ENCODE measurements at regions not wholly inside any gene's neighbourhood (a gene's known extent, or its start where the extent isn't known, plus 50 kb on each side); places are given as distances from the start of the nearest gene placed in this dataset.

DNA sequence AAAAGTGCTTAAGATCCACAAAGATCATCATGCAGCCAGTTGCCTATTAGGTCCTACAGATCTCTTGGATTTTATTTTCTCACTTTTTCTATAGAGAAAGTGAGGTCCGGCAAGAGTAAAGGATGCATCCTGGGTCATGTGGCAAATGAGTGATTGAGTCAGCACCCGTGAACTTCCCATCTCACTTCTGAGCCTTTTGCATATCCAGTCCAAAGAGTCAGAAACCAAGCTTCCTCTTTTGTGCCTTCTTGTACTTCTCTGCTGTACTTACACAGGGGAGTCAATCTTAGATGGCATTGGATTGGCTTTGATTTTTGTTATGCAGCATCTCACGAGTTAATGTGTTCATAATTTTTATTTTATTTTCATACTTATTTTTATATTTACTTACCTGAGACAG is 114.2 kb upstream of the IRX5 start:
- no peak for ATAC-seq
- intact Hi-C loops (cut with DNase I, micrococcal nuclease): no loop called here
- DNase-seq: no peak

DNA sequence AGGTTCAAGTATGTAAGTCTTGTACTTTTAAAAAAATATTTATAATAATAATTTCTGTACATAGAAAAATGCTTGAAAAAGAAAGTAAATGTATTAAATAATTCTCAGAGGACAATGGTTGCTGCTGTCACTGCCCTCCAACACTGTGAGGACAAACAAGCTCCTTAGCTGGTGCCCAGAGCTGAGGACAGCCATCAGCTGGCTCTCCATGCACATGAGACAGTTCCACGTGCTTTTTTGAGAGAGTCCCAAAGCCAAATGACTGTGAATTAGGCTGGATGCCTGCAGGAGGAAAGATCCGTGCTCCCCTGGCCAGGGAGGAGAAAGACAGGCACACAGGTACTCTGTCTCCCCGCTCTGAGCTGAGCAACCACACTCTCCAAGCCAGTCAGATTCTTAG is 115.5 kb upstream of the IRX5 start:
- ATAC-seq: no peak
- intact Hi-C loops (cut with DNase I, micrococcal nuclease): no loop called here
- no peak for DNase-seq

DNA sequence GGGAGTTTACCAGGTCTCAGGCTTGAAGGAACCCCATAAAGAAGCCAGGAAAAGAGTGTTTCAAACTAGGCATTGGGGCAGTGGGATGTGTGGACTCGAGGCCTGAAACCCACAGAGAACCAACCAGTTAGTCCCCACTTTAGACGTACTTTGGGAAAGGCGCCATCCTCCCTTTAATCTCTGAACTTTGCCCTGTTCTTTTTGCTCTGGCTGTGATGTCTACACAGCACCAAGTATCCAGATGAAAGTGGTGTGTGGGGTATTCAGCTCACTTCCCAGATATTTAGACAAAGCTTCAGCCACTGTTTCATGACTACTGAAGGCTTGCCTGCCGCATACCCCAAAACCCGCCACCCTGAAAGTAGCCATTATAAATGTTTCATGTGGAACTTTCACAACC is 116.9 kb upstream of the IRX5 start:
- DNase-seq: no peak
- intact Hi-C loops (cut with DNase I, micrococcal nuclease): no loop called here
- no peak for ATAC-seq

DNA sequence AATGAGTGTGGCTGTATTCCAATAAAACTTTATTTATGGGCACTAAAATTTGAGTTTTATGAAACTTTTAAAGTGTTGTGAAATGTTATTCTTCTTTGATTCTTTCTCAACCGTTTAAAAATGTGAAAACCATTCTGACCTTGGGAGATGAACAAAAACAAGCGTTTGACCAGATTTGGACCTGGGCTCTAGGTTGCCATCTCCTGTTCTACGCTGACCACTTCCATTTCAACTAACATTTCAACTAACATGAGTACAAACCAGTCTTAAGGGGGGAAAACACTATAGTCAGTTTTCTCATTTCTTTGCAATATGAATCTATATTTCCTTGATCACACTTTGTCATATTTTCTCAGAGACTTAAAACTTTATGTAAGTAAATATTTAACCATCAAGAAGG is 118.4 kb upstream of the IRX5 start:
- DNase-seq (no peak), ATAC-seq (no peak)
- intact Hi-C loops (cut with DNase I, micrococcal nuclease): no loop called here

DNA sequence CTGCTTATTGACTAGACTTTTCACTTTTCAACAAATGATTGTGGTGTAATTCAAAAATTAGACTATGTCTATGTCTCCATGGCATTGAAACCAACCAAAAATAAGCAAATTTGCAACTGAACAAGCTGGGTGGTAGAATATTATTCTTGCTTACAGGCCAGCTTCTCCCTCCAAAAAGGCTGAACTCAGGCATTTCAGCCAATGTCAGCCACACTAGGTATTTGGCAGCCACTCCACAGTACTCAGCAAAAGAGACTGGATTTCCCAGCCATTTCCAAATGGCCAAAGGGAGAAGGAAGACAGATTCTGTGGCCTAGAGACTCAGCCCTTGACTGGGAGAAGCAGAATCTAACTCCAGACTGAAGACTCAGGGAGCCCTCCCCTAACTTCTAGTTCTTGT is 121.8 kb upstream of the IRX5 start:
- intact Hi-C loops (cut with DNase I, micrococcal nuclease): no loop called here
- no peak for DNase-seq
- ATAC-seq: no peak

DNA sequence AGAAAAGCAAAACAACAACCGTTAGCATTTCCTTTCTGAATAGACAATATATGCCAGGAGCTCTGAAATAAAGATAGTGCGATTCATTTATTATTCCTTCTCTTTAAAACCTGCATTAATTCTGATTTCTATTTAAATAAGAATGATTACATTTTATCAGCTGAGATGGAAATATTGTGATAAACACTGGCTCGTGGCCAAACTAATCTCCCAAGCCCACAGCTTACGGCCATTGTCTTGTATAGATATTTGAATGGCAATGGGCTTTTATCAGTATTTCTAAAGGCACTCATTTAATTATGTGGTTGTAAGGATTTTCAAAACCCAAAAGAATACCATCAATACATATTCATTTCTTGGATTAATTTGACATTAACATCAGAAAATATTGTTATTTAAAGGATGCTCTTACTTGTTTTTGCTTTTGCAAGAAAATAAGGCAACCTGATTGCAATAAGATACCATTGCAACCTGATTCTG is 123.7 kb upstream of the IRX5 start:
- intact Hi-C loops (cut with DNase I, micrococcal nuclease): no loop called here
- no peak for DNase-seq

DNA sequence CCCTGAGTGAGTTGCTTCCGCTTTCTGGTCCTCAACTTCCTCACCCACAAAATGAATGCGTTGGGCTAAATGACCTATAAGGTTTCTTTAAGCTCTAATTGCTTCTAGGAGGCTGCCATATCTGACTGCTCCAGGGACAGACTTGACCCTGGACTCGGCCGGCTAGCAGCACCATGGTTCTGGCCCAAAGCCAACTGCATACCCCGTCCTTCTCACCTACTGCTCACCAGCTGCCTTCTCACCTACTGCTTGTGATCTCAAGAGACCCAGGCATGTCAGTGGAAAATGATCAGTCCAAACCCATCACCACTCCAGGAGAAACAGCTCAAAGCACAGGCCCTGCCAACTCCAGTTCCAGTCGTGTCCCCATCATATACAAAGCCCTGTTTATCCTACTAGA is 124.3 kb upstream of the IRX5 start:
- no peak for ATAC-seq
- DNase-seq: no peak
- intact Hi-C loops (cut with DNase I, micrococcal nuclease): no loop called here

More for the DNA sequence above, 123.7 kb upstream of the IRX5 start:
- no peak for ATAC-seq

DNA sequence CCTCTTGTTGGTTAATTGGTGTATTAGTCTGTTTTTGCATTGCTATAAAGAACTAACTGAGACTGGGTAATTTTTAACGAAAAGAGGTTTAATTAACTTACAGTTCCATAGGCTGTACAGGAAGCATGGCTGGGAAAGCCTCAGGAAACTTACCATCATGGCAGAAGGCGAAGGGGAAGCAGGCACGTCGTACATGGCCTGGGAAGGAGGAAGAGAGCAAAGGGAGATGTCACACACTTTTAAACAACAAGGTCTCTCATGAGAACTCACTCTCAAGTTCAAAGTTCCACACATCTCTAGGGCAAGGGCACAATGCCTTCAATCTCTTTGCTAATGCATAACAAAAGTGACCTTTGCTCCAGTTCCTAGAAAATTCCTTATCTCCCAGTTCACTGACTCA is 125.0 kb upstream of the IRX5 start:
- intact Hi-C loops (cut with DNase I, micrococcal nuclease): no loop called here
- no peak for DNase-seq
- ATAC-seq: no peak

DNA sequence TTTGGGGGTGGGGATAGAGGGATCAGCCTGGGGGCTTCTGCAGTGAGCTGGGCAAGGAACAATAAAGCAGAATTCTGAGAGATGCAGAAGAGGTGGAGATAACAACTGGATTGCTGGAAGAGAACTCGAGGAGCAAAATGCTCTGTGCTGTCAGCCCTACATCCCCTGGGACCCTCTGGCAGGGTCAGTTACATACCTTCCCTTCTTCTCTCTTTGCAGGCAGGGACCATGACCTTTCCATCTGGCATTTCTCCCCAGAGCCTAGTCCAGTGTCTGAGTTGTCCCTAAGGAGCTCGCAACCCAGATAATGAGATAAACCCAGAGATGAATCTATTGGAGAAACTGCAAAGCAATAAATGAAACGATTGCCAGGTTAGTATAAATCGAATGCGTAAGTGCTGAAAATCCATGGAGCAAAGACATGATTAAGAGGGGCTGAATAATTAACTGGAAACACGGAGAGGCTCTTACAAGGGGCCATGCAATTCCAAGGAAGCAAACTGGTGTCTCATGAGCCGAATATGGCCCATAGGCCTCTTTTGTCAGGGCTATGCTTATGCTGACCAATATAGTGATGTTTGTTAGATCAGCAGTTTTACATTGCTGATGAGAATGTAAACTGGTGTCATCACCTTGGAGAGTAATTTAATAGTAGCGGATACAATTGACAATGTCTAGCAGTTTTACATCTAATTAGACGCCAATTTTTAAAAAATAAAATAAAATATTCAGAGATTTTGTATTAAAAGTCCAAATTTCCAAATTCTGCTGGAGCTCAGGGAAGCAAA is 129.4 kb upstream of the IRX5 start:
- ATAC-seq: no peak
- DNase-seq: no peak
- intact Hi-C loops (cut with DNase I, micrococcal nuclease): no loop called here

DNA sequence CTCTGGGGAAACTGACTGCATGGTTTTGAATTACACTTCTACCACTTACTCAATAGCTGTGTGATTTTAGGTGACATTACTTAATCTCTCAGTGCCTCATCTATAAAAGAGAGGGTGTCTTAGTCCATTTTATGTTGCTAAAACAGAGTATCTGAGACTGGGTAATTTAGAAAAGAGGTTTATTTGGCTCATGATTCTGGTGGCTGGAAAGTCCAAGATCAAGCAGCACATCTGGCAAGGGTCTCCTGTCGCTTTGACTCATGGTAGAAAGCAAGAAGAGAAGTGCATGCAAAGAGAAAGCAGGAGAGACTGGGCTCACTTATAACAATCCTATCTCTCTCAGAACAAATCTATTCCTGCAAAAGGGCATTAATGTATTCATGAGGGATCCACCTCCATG is 132.4 kb upstream of the IRX5 start:
- no peak for ATAC-seq
- intact Hi-C loops (cut with DNase I, micrococcal nuclease): no loop called here
- no peak for DNase-seq

DNA sequence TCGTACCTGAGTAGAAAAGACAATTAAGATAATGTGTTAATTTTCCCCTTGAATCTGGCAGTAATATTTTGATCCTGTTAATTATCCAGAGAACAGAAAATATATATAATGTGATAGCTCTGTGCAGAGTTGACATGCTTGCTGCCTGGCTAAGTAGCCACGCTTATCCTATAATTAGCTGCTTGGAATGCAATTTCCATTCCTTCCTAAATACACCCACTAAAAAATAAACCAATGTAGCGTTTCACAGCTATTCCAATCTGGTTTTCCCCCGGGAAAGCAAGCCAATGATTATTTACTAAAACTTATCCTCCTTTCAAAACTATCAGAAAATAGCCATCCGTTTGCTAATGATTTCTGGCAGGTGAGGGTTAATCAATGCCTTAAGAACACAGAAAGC is 134.5 kb upstream of the IRX5 start:
- DNase-seq (no peak), ATAC-seq (no peak)
- intact Hi-C loops (cut with DNase I, micrococcal nuclease): no loop called here

DNA sequence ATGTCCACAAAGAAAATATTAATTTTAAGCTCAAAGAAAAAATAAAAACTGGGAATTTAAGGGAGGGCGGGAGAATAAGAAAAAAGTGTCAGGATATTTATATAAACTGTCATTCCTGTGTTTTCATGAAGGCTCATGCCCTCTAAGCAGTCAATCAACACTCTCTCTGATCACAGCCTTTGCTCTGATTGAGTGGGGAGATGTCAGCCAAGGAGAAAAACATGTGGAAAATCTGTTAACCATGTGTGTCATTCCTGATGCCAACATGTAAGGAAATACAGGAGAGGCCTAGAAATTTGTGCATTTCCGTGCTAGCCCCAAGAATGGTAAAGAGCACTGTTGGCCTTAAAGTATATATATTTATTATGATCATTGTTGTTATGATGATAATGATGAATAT is 137.9 kb upstream of the IRX5 start:
- intact Hi-C loops (cut with DNase I, micrococcal nuclease): no loop called here
- DNase-seq (no peak), ATAC-seq (no peak)

DNA sequence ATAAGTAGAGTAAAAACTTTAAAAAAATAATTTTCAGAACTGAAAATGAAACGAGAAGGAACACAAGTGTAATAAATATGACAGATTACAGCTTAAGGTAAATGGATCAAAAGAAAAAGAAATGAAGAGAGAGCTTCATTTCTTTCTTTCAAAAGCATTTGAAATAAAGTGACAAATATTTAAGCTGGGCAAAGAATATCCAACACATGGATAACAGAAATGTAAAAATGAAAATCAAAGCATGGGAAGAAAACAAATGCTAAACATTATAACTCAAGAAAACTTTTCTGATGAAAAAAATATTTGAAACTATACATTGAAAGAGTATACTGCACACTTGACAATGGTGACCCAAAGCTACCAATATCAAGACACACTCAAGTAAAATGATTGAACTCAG is 143.6 kb upstream of the IRX5 start:
- ATAC-seq: no peak
- no peak for DNase-seq
- intact Hi-C loops (cut with DNase I, micrococcal nuclease): no loop called here

DNA sequence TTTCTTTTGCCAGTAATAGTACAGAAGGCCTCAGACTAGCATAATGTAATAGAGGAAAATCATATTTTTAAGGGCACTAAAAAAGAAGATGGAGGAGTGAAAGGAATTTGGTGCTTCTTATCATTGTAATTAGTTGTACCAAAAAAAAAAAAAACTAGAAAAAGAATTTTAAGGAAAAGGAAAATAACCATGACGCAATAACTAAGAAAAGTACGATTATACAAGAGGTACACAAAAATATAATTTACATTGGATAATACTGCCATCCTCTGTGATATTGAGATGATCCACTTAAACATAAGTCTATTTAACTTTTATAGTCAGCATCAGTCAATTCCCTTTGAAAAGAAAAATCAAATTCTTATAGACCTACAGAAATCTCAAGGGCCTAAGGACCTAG is 146.7 kb upstream of the IRX5 start:
- intact Hi-C loops (cut with DNase I, micrococcal nuclease): no loop called here
- ATAC-seq (no peak), DNase-seq (no peak)

DNA sequence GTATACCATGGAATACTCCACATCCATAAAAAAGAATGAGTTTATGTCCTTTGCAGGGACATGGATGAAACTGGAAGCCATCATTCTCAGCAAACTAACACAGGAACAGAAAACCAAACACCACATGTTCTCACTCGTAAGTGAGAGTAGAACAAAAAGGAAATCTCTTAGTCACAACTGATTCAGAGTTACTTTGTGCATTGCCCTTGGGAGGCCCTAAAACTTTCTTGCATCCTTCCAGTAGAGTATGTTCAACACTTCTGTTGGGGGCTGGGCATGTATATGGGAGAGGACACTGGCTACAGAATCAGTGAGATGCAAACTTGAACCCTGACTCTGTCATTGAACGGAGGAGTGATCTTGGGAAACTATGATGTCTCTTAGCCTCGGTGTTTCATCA is 147.4 kb upstream of the IRX5 start:
- intact Hi-C loops (cut with DNase I, micrococcal nuclease): no loop called here
- DNase-seq: no peak
- ATAC-seq: no peak

DNA sequence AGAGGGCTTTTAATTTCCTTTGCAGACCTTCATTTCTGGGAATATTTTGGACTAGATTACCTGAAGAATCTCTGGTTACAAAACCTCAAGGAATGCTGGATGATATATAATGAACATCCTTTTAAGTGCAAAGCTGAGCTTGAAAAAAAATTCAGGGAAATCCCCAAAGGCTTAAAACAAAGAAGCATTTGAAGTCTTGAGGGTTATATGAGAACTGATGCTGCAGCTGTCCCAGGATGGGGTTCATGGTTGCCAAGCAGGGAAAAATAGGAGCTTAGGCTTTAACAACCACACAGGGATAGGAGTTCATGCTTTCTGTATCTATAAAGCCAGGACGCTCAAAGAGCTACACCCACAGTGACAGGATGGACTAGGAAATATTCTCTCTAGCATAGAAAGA is 150.4 kb upstream of the IRX5 start:
- no peak for ATAC-seq
- DNase-seq: no peak
- intact Hi-C loops (cut with DNase I, micrococcal nuclease): no loop called here

DNA sequence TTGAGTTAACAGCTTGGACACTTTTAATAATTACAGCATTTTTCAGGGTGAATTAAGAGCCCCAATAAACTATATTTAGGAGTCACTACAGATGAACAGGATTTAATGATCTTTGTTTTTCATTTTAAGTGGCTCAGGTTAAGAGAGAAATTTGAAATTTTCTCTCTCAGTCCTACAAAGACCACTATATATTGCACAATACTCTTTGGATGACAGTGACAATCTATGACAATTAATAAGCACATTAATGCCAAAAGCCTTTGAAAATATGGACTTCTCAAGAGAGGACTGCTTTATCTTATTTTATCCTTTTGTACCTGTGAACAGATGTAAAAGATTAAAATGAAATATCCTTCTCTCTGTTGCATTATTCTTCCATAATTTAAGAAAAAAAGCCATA is 151.1 kb upstream of the IRX5 start:
- intact Hi-C loops (cut with DNase I, micrococcal nuclease): no loop called here
- DNase-seq: no peak
- no peak for ATAC-seq

DNA sequence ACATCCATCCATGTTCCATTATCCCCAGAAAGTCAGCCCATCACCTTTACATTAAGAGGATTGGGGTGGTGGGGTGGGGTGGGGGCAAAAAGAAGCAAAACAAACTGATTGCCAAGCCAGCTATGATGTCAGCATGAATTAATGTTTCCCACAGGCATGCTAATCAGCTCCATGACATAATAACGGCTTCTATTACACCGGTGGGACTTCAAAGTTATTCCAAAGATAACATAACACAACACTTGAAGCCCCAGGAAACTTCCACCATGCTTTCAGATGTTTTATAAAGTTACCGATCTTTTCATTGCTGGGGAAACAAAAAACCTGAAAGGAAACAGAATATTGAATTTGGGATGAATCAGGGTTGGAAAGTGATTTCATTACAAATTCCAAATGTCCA is 155.9 kb upstream of the IRX5 start:
- ATAC-seq (no peak), DNase-seq (no peak)
- intact Hi-C loops (cut with DNase I, micrococcal nuclease): no loop called here

DNA sequence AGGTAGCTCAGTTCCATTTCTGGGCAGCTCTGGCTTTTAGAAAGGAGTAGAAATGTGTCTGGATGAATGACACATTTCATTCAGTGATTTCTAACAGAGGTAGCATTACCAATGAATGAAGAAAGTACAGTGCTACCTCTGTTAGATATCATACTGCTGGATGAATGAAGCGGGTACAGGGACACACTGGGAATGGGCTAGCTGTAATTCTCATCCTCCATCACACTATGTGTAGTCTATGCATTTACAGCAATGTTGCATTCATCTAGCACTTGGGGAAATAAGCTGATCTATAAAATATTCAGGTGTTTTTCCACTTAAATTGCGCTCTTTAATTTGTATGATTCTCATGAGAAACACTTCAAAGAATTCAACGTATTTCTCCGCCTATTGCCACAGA is 158.3 kb upstream of the IRX5 start:
- DNase-seq (no peak), ATAC-seq (no peak)
- intact Hi-C loops (cut with DNase I, micrococcal nuclease): no loop called here

DNA sequence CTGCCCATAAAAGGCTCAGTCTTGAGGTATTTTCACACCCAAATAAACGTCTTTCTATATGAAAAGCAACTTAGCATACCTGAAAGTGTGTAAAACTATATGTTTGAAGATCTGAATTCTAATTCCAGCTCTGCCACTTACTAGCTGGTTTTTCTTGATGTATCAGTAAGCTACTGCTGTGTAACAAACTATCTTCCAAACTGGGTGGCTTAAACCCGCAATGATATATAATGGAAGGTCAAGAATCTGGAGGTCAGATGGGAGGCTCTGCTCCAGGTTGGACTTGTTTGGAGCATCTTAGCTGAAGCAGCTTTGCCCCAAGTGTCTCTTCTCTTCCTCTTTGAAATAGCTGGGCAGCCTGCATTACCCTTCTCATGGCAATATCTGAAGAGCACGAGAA is 164.3 kb upstream of the IRX5 start:
- ATAC-seq: no peak
- no peak for DNase-seq
- intact Hi-C loops (cut with DNase I, micrococcal nuclease): no loop called here

DNA sequence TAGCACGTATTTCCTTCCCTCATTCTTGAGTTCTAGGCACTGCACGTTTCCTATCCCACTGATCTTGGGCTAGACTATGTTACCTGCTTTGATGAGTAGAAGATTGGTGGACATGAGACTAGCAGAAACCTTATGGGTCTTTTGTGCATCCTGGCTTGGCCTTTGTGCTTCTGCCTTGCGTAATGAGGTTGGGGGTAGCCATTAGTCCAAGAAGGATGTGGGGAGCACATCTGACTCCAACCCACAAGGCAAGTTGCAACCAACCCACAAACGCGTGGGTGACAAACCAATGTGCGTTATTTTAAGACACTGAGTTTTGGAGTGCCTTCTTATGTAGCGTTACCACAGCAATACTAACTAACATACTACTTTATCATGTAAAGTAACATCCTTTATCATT is 180.4 kb upstream of the IRX5 start:
- DNase-seq (no peak), ATAC-seq (no peak)
- intact Hi-C loops (cut with DNase I, micrococcal nuclease): no loop called here
